ENCODE measurements at regions not wholly inside any gene's neighbourhood (a gene's known extent, or its start where the extent isn't known, plus 50 kb on each side); places are given as distances from the start of the nearest gene placed in this dataset.

- DNase-seq: no peak
Measured at GRCh38 chr9:8074713-8075286, 275.2 kb upstream of the DMAC1 start.

GRCh38 chr9:8071445-8071798 is 271.8 kb upstream of the DMAC1 start:
- DNase-seq: no peak

GRCh38 chr9:8070779-8071444 is 271.3 kb upstream of the DMAC1 start:
- peak; percentile 63 for DNase-seq

- DNase-seq: no peak
Measured at GRCh38 chr9:8062459-8062858, 262.9 kb upstream of the DMAC1 start.

- no peak for DNase-seq
Measured at GRCh38 chr9:8053501-8053900, 253.9 kb upstream of the DMAC1 start.

- DNase-seq: no peak
Measured at GRCh38 chr9:8052991-8053390, 253.4 kb upstream of the DMAC1 start.

GRCh38 chr9:8037745-8038144 is 238.2 kb upstream of the DMAC1 start:
- DNase-seq: no peak

- DNase-seq: no peak
Measured at GRCh38 chr9:8036914-8037524, 237.4 kb upstream of the DMAC1 start.

GRCh38 chr9:8033794-8034193 is 234.2 kb upstream of the DMAC1 start:
- DNase-seq: no peak

GRCh38 chr9:8030095-8030494 is 230.5 kb upstream of the DMAC1 start:
- DNase-seq: no peak

- DNase-seq: no peak
Measured at GRCh38 chr9:8027351-8027750, 227.8 kb upstream of the DMAC1 start.

- DNase-seq: no peak
Measured at GRCh38 chr9:8025551-8025950, 226.0 kb upstream of the DMAC1 start.

- no peak for DNase-seq
Measured at GRCh38 chr9:8020186-8020585, 220.6 kb upstream of the DMAC1 start.

- no peak for DNase-seq
Measured at GRCh38 chr9:8019636-8020035, 220.1 kb upstream of the DMAC1 start.

- DNase-seq: no peak
Measured at GRCh38 chr9:8014997-8015682, 215.6 kb upstream of the DMAC1 start.

- no peak for DNase-seq
Measured at GRCh38 chr9:8012986-8013385, 213.4 kb upstream of the DMAC1 start.

GRCh38 chr9:8011974-8012373 is 212.4 kb upstream of the DMAC1 start:
- no peak for DNase-seq

- no peak for DNase-seq
Measured at GRCh38 chr9:7996558-7996957, 197.0 kb upstream of the DMAC1 start.

GRCh38 chr9:7988644-7989280 is 189.2 kb upstream of the DMAC1 start:
- no peak for DNase-seq

GRCh38 chr9:7984692-7985091 is 185.1 kb upstream of the DMAC1 start:
- no peak for DNase-seq

GRCh38 chr9:7984203-7984602 is 184.6 kb upstream of the DMAC1 start:
- DNase-seq: no peak

- DNase-seq: peak; percentile 57
Measured at GRCh38 chr9:7983490-7983889, 183.9 kb upstream of the DMAC1 start.

GRCh38 chr9:7982907-7983306 is 183.3 kb upstream of the DMAC1 start:
- no peak for DNase-seq
